Uterus (tissue), 3 donors: ENCODE measurements at regions not wholly inside any gene's neighbourhood (a gene's known extent, or its start where the extent isn't known, plus 50 kb on each side); places are given as distances from the start of the nearest gene placed in this dataset.

Experiments used
- DNase-seq, 2 donors: peaks; one replicate each; pipeline ENCODE4 v3.0.0-alpha.2; 2019 to 2020
- H3K27ac ChIP-seq, 2 donors: fragments of 200-600 bp; sonication (generic); 1 replicate in 1 of 2; 2 replicates in 1 of 2; pipeline ENCODE4 v1.5.1; 2016 to 2018
- H3K27me3 ChIP-seq, 2 donors: fragments of 200-600 bp; sonication (generic); one replicate each; pipeline ENCODE4 v1.5.1; 2018 to 2019; ENCODE audit warnings: control low read depth in 1 of 2
- H3K36me3 ChIP-seq, 2 donors: fragments of 200-600 bp; sonication (generic); one replicate each; pipeline ENCODE4 v1.5.1; 2019; ENCODE audit warnings: control low read depth in 1 of 2
- H3K4me1 ChIP-seq, 2 donors: fragments of 200-600 bp; sonication (generic); one replicate each; pipeline ENCODE4 v1.5.1; 2018 to 2019; ENCODE audit warnings: control low read depth in 1 of 2
- H3K4me3 ChIP-seq, 2 donors: fragments of 200-600 bp; sonication (generic); 1 replicate in 1 of 2; 2 replicates in 1 of 2; pipeline ENCODE4 v1.5.1; 2018 to 2019; ENCODE audit warnings: mild to moderate bottlenecking in 1 of 2
- H3K9me3 ChIP-seq, 2 donors: fragments of 200-600 bp; sonication (generic); one replicate each; pipeline ENCODE4 v1.5.1; 2019; ENCODE audit warnings: control low read depth in 1 of 2
- CTCF ChIP-seq, 4 experiments: fragments of 200-600 bp in 2 of 4; fragments of 450-650 bp in 2 of 4; sonication (generic) in 2 of 4; IDR thresholded peaks; one replicate each; pipeline ENCODE4 v1.5.1; 2016 to 2019; ENCODE audit warnings: antibody characterized with exemption in 4 of 4, mild to moderate bottlenecking in 2 of 4, moderate library complexity in 1 of 4
- POLR2A ChIP-seq, 2 donors: fragments of 450-650 bp; IDR thresholded peaks; one replicate each; pipeline ENCODE4 v1.6.1; 2016; ENCODE audit warnings: antibody characterized with exemption in 2 of 2, mild to moderate bottlenecking in 1 of 2, moderate library complexity in 1 of 2
- intact Hi-C: fragments of 100-400 bp; cut with DNase I; formaldehyde crosslinking; loops from one replicate; pipeline ENCODE4 v1.15.1; 2023; ENCODE audit warnings: low total_unique reads
- donor health status: DM: yes; HTN: yes; CAD: no.

- no peaks in the 10 kb centered on the region for H3K36me3 ChIP-seq
- no peak overlapping the region for H3K27ac ChIP-seq
- H3K27me3 ChIP-seq = no peaks in the 10 kb centered on the region
- no peaks in the 10 kb centered on the region for H3K9me3 ChIP-seq
- no peak overlapping the region for H3K4me3 ChIP-seq
- no peak for DNase-seq
- H3K4me1 ChIP-seq = no peaks in the 10 kb centered on the region
- no peak for TF ChIP-seq POLR2A (IDR thresholded peaks at IDR 0.05)
- TF ChIP-seq CTCF (IDR thresholded peaks at IDR 0.05) = no peak
- intact Hi-C loops = no loop called here
These were observed 623.0 kb downstream of the OTOL1 start for GRCh38 chr3:162119651-162120050.

- no peaks in the 10 kb centered on the region for H3K27me3 ChIP-seq
- H3K27ac ChIP-seq = no peak overlapping the region
- no peak overlapping the region for H3K4me3 ChIP-seq
- DNase-seq = no peak
- no peaks in the 10 kb centered on the region for H3K4me1 ChIP-seq
- no peak for TF ChIP-seq POLR2A (IDR thresholded peaks at IDR 0.05)
- TF ChIP-seq CTCF (IDR thresholded peaks at IDR 0.05) = no peak
- H3K9me3 ChIP-seq = no peaks in the 10 kb centered on the region
- intact Hi-C loops = no loop called here
- peaks cover 0 to 3% of the 10 kb centered on the region in 2 donors for H3K36me3 ChIP-seq
These were observed 625.8 kb downstream of the OTOL1 start for GRCh38 chr3:162122405-162122804.

- no peak overlapping the region for H3K27ac ChIP-seq
- no peaks in the 10 kb centered on the region for H3K4me1 ChIP-seq
- H3K27me3 ChIP-seq = no peaks in the 10 kb centered on the region
- intact Hi-C loops = no loop called here
- no peak for TF ChIP-seq POLR2A (IDR thresholded peaks at IDR 0.05)
- TF ChIP-seq CTCF (IDR thresholded peaks at IDR 0.05) = no peak
- H3K4me3 ChIP-seq = no peak overlapping the region
- H3K36me3 ChIP-seq = peaks cover 0 to 3% of the 10 kb centered on the region in 2 donors
- H3K9me3 ChIP-seq = peaks cover 0 to 3% of the 10 kb centered on the region in 2 donors
- DNase-seq = no peak
These were observed 629.2 kb downstream of the OTOL1 start for GRCh38 chr3:162125790-162126189.

GRCh38 chr3:162130582-162130981, 634.0 kb downstream of the OTOL1 start:
- TF ChIP-seq CTCF (IDR thresholded peaks at IDR 0.05) = no peak
- no peak for TF ChIP-seq POLR2A (IDR thresholded peaks at IDR 0.05)
- peaks cover 0 to 3% of the 10 kb centered on the region in 2 donors for H3K9me3 ChIP-seq
- H3K27me3 ChIP-seq = no peaks in the 10 kb centered on the region
- intact Hi-C loops = no loop called here
- peaks cover 0 to 3% of the 10 kb centered on the region in 2 donors for H3K36me3 ChIP-seq
- H3K4me1 ChIP-seq = no peaks in the 10 kb centered on the region
- no peak overlapping the region for H3K27ac ChIP-seq
- H3K4me3 ChIP-seq = no peak overlapping the region
- no peak for DNase-seq

- intact Hi-C loops = no loop called here
These were observed 636.4 kb downstream of the OTOL1 start for GRCh38 chr3:162132981-162133380.

More at GRCh38 chr3:162132981-162133380, 636.4 kb downstream of the OTOL1 start:
- Histone ChIP-seq H3K27me3 (no peaks in the 10 kb centered on the region), H3K36me3 (no peaks in the 10 kb centered on the region), H3K27ac (no peak overlapping the region), H3K4me3 (no peak overlapping the region), H3K9me3 (peaks cover 0 to 3% of the 10 kb centered on the region in 2 donors), H3K4me1 (no peaks in the 10 kb centered on the region)
- TF ChIP-seq POLR2A (IDR thresholded peaks at IDR 0.05) (no peak), CTCF (IDR thresholded peaks at IDR 0.05) (no peak)
- DNase-seq = no peak
